ENCODE measurements at regions not wholly inside any gene's neighbourhood (a gene's known extent, or its start where the extent isn't known, plus 50 kb on each side); places are given as distances from the start of the nearest gene placed in this dataset.

DNA sequence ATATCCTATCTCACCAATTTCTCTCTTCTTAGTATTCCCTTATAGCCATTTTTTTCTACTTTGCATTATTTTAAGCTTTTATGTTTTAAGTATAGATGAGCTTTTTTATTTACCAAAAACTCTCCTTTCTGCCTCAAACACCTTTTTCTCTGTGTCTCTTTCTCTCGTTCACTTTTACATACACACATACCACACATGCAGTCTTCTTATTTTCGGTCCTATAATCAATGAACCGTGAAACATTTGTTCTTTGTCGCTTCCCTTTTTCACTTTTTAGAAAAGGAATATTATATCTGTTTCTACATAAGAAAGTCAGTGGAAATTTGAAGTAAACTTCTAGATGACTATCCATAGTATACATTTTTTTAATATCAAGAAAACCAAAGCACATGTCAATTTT is 183.2 kb downstream of the MRPL39 start:
- TF ChIP-seq, protein P1, sequence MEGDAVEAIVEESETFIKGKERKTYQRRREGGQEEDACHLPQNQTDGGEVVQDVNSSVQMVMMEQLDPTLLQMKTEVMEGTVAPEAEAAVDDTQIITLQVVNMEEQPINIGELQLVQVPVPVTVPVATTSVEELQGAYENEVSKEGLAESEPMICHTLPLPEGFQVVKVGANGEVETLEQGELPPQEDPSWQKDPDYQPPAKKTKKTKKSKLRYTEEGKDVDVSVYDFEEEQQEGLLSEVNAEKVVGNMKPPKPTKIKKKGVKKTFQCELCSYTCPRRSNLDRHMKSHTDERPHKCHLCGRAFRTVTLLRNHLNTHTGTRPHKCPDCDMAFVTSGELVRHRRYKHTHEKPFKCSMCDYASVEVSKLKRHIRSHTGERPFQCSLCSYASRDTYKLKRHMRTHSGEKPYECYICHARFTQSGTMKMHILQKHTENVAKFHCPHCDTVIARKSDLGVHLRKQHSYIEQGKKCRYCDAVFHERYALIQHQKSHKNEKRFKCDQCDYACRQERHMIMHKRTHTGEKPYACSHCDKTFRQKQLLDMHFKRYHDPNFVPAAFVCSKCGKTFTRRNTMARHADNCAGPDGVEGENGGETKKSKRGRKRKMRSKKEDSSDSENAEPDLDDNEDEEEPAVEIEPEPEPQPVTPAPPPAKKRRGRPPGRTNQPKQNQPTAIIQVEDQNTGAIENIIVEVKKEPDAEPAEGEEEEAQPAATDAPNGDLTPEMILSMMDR (IDR thresholded peaks at IDR 0.05): no peak
- no peaks in the 10 kb centered on the region for H3K36me3 ChIP-seq
- ATAC-seq (no peak), DNase-seq (no peak)
- no peaks in the 10 kb centered on the region for H3K4me1 ChIP-seq
- H3K27me3 ChIP-seq: no peaks in the 10 kb centered on the region
- no peaks in the 10 kb centered on the region for H3K9me3 ChIP-seq
- H3K4me3 ChIP-seq: no peak overlapping the region
- H3K27ac ChIP-seq: no peak overlapping the region
- intact Hi-C loops (cut with DNase I): no loop called here

- Histone ChIP-seq H3K27me3 (no peaks in the 10 kb centered on the region), H3K9me3 (no peaks in the 10 kb centered on the region), H3K4me3 (no peak overlapping the region), H3K27ac (no peak overlapping the region), H3K4me1 (no peaks in the 10 kb centered on the region), H3K36me3 (no peaks in the 10 kb centered on the region)
- DNase-seq (no peak), ATAC-seq (no peak)
- TF ChIP-seq, protein P1 (IDR thresholded peaks at IDR 0.05): no peak
- intact Hi-C loops (cut with DNase I): no loop called here
Observed at GRCh38 chr21:25422610-25423608, 184.4 kb downstream of the MRPL39 start.

DNA sequence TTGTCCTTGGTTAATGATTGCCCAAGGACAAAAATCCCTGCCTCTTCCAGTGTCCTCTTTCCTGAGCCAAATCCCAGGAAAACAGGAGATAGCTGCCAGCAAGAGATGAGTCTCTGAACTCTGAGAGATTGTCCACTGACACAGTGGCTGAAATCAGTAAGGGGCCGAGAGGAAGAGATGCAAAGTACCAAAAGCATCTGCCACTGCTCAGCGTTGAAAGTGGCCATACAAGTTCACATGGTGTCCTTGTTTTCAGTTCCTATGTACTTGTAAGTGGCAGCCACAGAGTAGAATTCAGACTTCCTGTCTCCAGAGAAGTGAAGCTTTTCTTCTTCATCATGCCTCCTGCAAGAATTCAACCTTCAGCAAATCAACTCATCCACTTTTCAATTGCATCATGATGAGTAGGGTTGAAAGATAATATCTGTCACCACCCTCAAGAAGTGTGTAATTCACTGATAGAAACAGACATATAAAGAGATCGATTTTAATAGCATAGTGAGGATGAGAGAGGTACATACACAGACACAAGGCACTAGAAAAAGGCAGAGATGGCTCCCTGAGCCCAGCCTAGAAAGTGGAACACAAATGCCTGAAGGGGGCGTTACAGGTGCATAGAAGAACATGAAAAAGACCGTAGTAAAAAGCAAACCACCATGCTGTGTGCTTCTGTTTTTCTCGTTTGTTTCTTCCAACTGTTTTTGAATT is 185.8 kb downstream of the MRPL39 start:
- ATAC-seq (peak; percentile 79), DNase-seq (no peak)
- no peak overlapping the region for H3K27ac ChIP-seq
- H3K36me3 ChIP-seq: no peaks in the 10 kb centered on the region
- no peaks in the 10 kb centered on the region for H3K27me3 ChIP-seq
- no peaks in the 10 kb centered on the region for H3K9me3 ChIP-seq
- TF ChIP-seq, protein P1 (IDR thresholded peaks at IDR 0.05): peak; percentile 48
- no peaks in the 10 kb centered on the region for H3K4me1 ChIP-seq
- intact Hi-C loops (cut with DNase I): no loop called here
- H3K4me3 ChIP-seq: no peak overlapping the region

- intact Hi-C loops (cut with DNase I): no loop called here
- no peaks in the 10 kb centered on the region for H3K36me3 ChIP-seq
- no peaks in the 10 kb centered on the region for H3K9me3 ChIP-seq
- no peak overlapping the region for H3K4me3 ChIP-seq
- ATAC-seq (no peak), DNase-seq (no peak)
- H3K27me3 ChIP-seq: no peaks in the 10 kb centered on the region
- H3K4me1 ChIP-seq: no peaks in the 10 kb centered on the region
- H3K27ac ChIP-seq: no peak overlapping the region
- TF ChIP-seq, protein P1 (IDR thresholded peaks at IDR 0.05): no peak
Observed at GRCh38 chr21:25420831-25421230, 186.4 kb downstream of the MRPL39 start.

GRCh38 chr21:25416669-25417068 is 190.6 kb downstream of the MRPL39 start:
- Histone ChIP-seq H3K27ac (no peak overlapping the region), H3K36me3 (no peaks in the 10 kb centered on the region), H3K4me1 (no peaks in the 10 kb centered on the region), H3K9me3 (peaks cover 6% of the 10 kb centered on the region), H3K27me3 (no peaks in the 10 kb centered on the region), H3K4me3 (no peak overlapping the region)
- ATAC-seq (no peak), DNase-seq (no peak)
- TF ChIP-seq, protein P1 (IDR thresholded peaks at IDR 0.05): no peak
- intact Hi-C loops (cut with DNase I): no loop called here
